ENCODE measurements at regions not wholly inside any gene's neighbourhood (a gene's known extent, or its start where the extent isn't known, plus 50 kb on each side); places are given as distances from the start of the nearest gene placed in this dataset.
"Not testable (repeated sequence)": the region's sequence is repeated elsewhere in the genome, so short reads cannot be mapped to it uniquely, and the experiment has no call there.

- intact Hi-C loops (cut with DNase I), result no loop called here
- no peak for DNase-seq (ENCODE audit: low spot score)
Observed at GRCh38 chr5:112532654-112533360, 113.7 kb upstream of the EPB41L4A start.

GRCh38 chr5:112533362-112533761 is 114.3 kb upstream of the EPB41L4A start:
- no peak for DNase-seq (ENCODE audit: low spot score)
- intact Hi-C loops (cut with DNase I), result no loop called here

- DNase-seq (ENCODE audit: low spot score), result no peak
- intact Hi-C loops (cut with DNase I), result no loop called here
Observed at GRCh38 chr5:112534067-112534583, 115.0 kb upstream of the EPB41L4A start.

- intact Hi-C loops (cut with DNase I), result no loop called here
- no peak for DNase-seq (ENCODE audit: low spot score)
Observed at GRCh38 chr5:112534611-112535255, 115.7 kb upstream of the EPB41L4A start.

- no peak for DNase-seq (ENCODE audit: low spot score)
Observed at GRCh38 chr5:112535356-112535755, 116.3 kb upstream of the EPB41L4A start.

GRCh38 chr5:112544558-112544957 is 125.5 kb upstream of the EPB41L4A start:
- intact Hi-C loops (cut with DNase I); DNase-seq (ENCODE audit: low spot score): not testable (repeated sequence)

More at GRCh38 chr5:112535356-112535755, 116.3 kb upstream of the EPB41L4A start:
- intact Hi-C loops (cut with DNase I), result no loop called here

GRCh38 chr5:112546946-112547592 is 128.0 kb upstream of the EPB41L4A start:
- intact Hi-C loops (cut with DNase I), result no loop called here
- DNase-seq (ENCODE audit: low spot score), result no peak

- no peak for DNase-seq (ENCODE audit: low spot score)
- intact Hi-C loops (cut with DNase I), result no loop called here
Observed at GRCh38 chr5:112548246-112548881, 129.3 kb upstream of the EPB41L4A start.

GRCh38 chr5:112549127-112549526 is 130.1 kb upstream of the EPB41L4A start:
- DNase-seq (ENCODE audit: low spot score), result no peak
- intact Hi-C loops (cut with DNase I), result no loop called here

GRCh38 chr5:112549605-112550166 is 130.6 kb upstream of the EPB41L4A start:
- intact Hi-C loops (cut with DNase I), result loop anchor here (5.0 kb wide), 1 partner anchor 208 kb away; no protein-coding TSS in a partner anchor

GRCh38 chr5:112551419-112552032 is 132.4 kb upstream of the EPB41L4A start:
- no peak for DNase-seq (ENCODE audit: low spot score)

More at GRCh38 chr5:112549605-112550166, 130.6 kb upstream of the EPB41L4A start:
- DNase-seq (ENCODE audit: low spot score), result no peak

GRCh38 chr5:112552216-112552615 is 133.1 kb upstream of the EPB41L4A start:
- DNase-seq (ENCODE audit: low spot score), result no peak
- intact Hi-C loops (cut with DNase I), result loop anchor here (5.0 kb wide), 1 partner anchor 205 kb away; no protein-coding TSS in a partner anchor

More at GRCh38 chr5:112551419-112552032, 132.4 kb upstream of the EPB41L4A start:
- intact Hi-C loops (cut with DNase I), result loop anchor here (5.0 kb wide), 1 partner anchor 206 kb away; no protein-coding TSS in a partner anchor

- intact Hi-C loops (cut with DNase I), result loop anchor here (5.0 kb wide), 1 partner anchor 205 kb away; no protein-coding TSS in a partner anchor
Observed at GRCh38 chr5:112552791-112553190, 133.7 kb upstream of the EPB41L4A start.

GRCh38 chr5:112554101-112554977 is 135.3 kb upstream of the EPB41L4A start:
- no peak for DNase-seq (ENCODE audit: low spot score)
- intact Hi-C loops (cut with DNase I), result loop anchor here (5.0 kb wide), 1 partner anchor 203 kb away; no protein-coding TSS in a partner anchor

More at GRCh38 chr5:112552791-112553190, 133.7 kb upstream of the EPB41L4A start:
- no peak for DNase-seq (ENCODE audit: low spot score)

- DNase-seq (ENCODE audit: low spot score), result no peak
- intact Hi-C loops (cut with DNase I), result no loop called here
Observed at GRCh38 chr5:112555197-112555596, 136.1 kb upstream of the EPB41L4A start.

GRCh38 chr5:112555691-112556090 is 136.6 kb upstream of the EPB41L4A start:
- intact Hi-C loops (cut with DNase I), result no loop called here
- DNase-seq (ENCODE audit: low spot score), result no peak

GRCh38 chr5:112559501-112559900 is 140.4 kb upstream of the EPB41L4A start:
- DNase-seq (ENCODE audit: low spot score); intact Hi-C loops (cut with DNase I): not testable (repeated sequence)

- intact Hi-C loops (cut with DNase I), result no loop called here
- no peak for DNase-seq (ENCODE audit: low spot score)
Observed at GRCh38 chr5:112560371-112560770, 141.3 kb upstream of the EPB41L4A start.

All from posterior vena cava (tissue), 2 donors.